ENCODE measurements at regions not wholly inside any gene's neighbourhood (a gene's known extent, or its start where the extent isn't known, plus 50 kb on each side); places are given as distances from the start of the nearest gene placed in this dataset.

- H3K4me1 ChIP-seq (ENCODE audit: control insufficient read depth in 1 of 2, insufficient read depth in 2 of 2, low read length in 2 of 2) = peaks cover 9 to 11% of the 10 kb centered on the region in 2 experiments
- H3K23ac ChIP-seq (ENCODE audit: low read length) = no peak overlapping the region
- H2AFZ ChIP-seq (ENCODE audit: insufficient read depth, low read length, poor library complexity) = no peak overlapping the region
- no peak overlapping the region for H3K18ac ChIP-seq (ENCODE audit: low read length)
- DNase-seq = no peak
- peaks cover 2% of the 10 kb centered on the region for H3K79me1 ChIP-seq (ENCODE audit: low read length)
- no peak overlapping the region for H3K4ac ChIP-seq (ENCODE audit: low read depth, low read length)
- no peak overlapping the region for H4K91ac ChIP-seq (ENCODE audit: low read depth, low read length)
- H3K79me2 ChIP-seq (ENCODE audit: control insufficient read depth, insufficient read depth, low read length, poor library complexity) = no peaks in the 10 kb centered on the region
- H3K27ac ChIP-seq (ENCODE audit: low read depth, low read length) = no peak overlapping the region
- no CpG with 5 or more reads among the region's 8 CpGs for WGBS (ENCODE audit: extremely low coverage, insufficient coverage, insufficient read length)
- no peak overlapping the region for H3K14ac ChIP-seq (ENCODE audit: low read length)
- no peak overlapping the region for H2AK5ac ChIP-seq (ENCODE audit: low read length)
- no peak overlapping the region for H2BK120ac ChIP-seq (ENCODE audit: insufficient read depth, low read length, poor library complexity)
- no peak overlapping the region for H4K8ac ChIP-seq (ENCODE audit: low read depth, low read length)
- no peaks in the 10 kb centered on the region for H3K27me3 ChIP-seq (ENCODE audit: insufficient read depth, low read length)
- H3K9me3 ChIP-seq (ENCODE audit: insufficient read depth, low read depth, low read length) = no peaks in the 10 kb centered on the region
- no peak overlapping the region for H3K4me3 ChIP-seq (ENCODE audit: low read depth, low read length)
- no peak overlapping the region for H2BK5ac ChIP-seq (ENCODE audit: low read depth, low read length, poor library complexity)
- H4K12ac ChIP-seq (ENCODE audit: low read depth, low read length) = no peak overlapping the region
- no peaks in the 10 kb centered on the region for H3K36me3 ChIP-seq (ENCODE audit: control insufficient read depth in 1 of 2, insufficient read depth in 2 of 2, low read length in 2 of 2)
- H3K4me2 ChIP-seq (ENCODE audit: low read length) = no peak overlapping the region
- no peak overlapping the region for H3K9ac ChIP-seq (ENCODE audit: low read length)
- no peak overlapping the region for H2BK12ac ChIP-seq (ENCODE audit: low read length)
Observed at GRCh38 chr11:45750439-45750838, 54.5 kb upstream of the SLC35C1 start.

DNA sequence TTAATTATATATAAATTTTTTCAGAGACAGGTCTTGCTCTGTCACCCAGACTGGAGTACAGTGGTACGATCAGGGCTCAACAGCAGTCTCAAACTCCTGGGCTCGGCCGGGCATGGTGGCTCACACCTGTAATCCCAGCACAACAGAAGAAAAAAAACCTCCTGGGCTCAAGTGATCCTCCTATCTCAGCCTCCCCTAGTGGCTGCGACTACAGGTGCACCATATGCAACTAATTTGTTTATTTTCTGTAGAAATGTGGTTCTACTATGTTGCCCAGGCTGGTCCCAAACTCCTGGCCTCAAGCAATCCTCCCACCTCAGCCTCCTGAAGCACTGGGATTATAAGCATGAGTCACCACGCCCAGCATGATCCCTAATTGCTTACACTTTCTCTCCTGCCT is 56.1 kb upstream of the SLC35C1 start:
- Histone ChIP-seq H3K4ac (ENCODE audit: low read depth, low read length) (no peak overlapping the region), H3K4me2 (ENCODE audit: low read length) (no peak overlapping the region), H3K27me3 (ENCODE audit: insufficient read depth, low read length) (no peaks in the 10 kb centered on the region), H2AK5ac (ENCODE audit: low read length) (no peak overlapping the region), H3K79me1 (ENCODE audit: low read length) (peaks cover 2% of the 10 kb centered on the region), H3K4me3 (ENCODE audit: low read depth, low read length) (no peak overlapping the region), H3K9me3 (ENCODE audit: insufficient read depth, low read depth, low read length) (no peaks in the 10 kb centered on the region), H3K14ac (ENCODE audit: low read length) (no peak overlapping the region), H2BK5ac (ENCODE audit: low read depth, low read length, poor library complexity) (no peak overlapping the region), H3K27ac (ENCODE audit: low read depth, low read length) (no peak overlapping the region), H2BK12ac (ENCODE audit: low read length) (no peak overlapping the region), H4K91ac (ENCODE audit: low read depth, low read length) (no peak overlapping the region), H3K79me2 (ENCODE audit: control insufficient read depth, insufficient read depth, low read length, poor library complexity) (no peaks in the 10 kb centered on the region), H2BK120ac (ENCODE audit: insufficient read depth, low read length, poor library complexity) (no peak overlapping the region), H3K36me3 (ENCODE audit: control insufficient read depth in 1 of 2, insufficient read depth in 2 of 2, low read length in 2 of 2) (no peaks in the 10 kb centered on the region), H3K18ac (ENCODE audit: low read length) (no peak overlapping the region), H3K4me1 (ENCODE audit: control insufficient read depth in 1 of 2, insufficient read depth in 2 of 2, low read length in 2 of 2) (peaks cover 0 to 7% of the 10 kb centered on the region in 2 experiments), H3K23ac (ENCODE audit: low read length) (no peak overlapping the region), H4K8ac (ENCODE audit: low read depth, low read length) (no peak overlapping the region), H2AFZ (ENCODE audit: insufficient read depth, low read length, poor library complexity) (no peak overlapping the region), H3K9ac (ENCODE audit: low read length) (no peak overlapping the region), H4K12ac (ENCODE audit: low read depth, low read length) (no peak overlapping the region)
- DNase-seq = peak in 1 of 2 donors; percentile 30
- WGBS (ENCODE audit: extremely low coverage, insufficient coverage, insufficient read length) = no CpG with 5 or more reads among the region's 5 CpGs

DNA sequence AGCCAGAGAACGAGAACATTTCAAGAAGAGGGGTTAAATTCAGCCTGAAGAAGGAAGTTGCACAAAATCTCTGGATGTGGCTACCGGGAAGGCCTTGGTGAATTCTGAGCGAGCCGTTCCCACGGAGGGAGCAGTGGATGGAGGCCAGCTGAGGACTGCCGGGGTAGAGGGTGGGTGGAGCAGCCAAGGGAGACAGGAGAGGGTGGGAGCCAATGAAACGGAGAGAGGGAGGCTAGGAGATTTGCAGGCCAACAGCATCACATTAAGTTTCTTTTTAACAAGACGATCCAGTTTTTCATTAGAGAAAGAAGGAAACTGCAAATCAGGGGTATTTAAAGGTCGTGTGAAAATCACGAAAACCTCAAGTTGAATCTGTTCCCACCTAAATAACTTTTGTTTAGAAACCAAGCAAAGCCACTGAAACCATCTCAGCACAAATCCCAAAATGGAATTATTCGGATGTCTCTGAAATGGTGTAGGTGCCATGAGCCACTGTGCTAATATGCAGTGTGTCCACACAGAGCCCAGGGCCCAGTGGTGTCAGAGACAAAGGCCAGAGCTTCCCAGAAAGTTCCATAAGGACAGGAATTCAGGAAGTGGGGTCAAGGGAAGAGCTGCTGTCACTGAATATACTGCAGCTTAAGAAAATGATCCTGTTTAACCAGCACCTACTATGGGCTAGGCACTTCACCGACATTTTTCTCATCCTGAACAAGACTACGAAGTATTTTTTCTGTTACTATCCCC is 59.7 kb upstream of the SLC35C1 start:
- Histone ChIP-seq H4K91ac (ENCODE audit: low read depth, low read length) (no peak overlapping the region), H3K4me1 (ENCODE audit: control insufficient read depth in 1 of 2, insufficient read depth in 2 of 2, low read length in 2 of 2) (peaks cover 0 to 4% of the 10 kb centered on the region in 2 experiments), H2BK5ac (ENCODE audit: low read depth, low read length, poor library complexity) (no peak overlapping the region), H3K4ac (ENCODE audit: low read depth, low read length) (no peak overlapping the region), H2AFZ (ENCODE audit: insufficient read depth, low read length, poor library complexity) (no peak overlapping the region), H3K79me1 (ENCODE audit: low read length) (peaks cover 2% of the 10 kb centered on the region), H3K4me3 (ENCODE audit: low read depth, low read length) (no peak overlapping the region), H4K12ac (ENCODE audit: low read depth, low read length) (no peak overlapping the region), H3K27ac (ENCODE audit: low read depth, low read length) (no peak overlapping the region), H2BK12ac (ENCODE audit: low read length) (peak overlapping the region; percentile 51), H3K14ac (ENCODE audit: low read length) (no peak overlapping the region), H3K9ac (ENCODE audit: low read length) (no peak overlapping the region), H3K27me3 (ENCODE audit: insufficient read depth, low read length) (no peaks in the 10 kb centered on the region), H3K4me2 (ENCODE audit: low read length) (no peak overlapping the region), H3K79me2 (ENCODE audit: control insufficient read depth, insufficient read depth, low read length, poor library complexity) (no peaks in the 10 kb centered on the region), H3K36me3 (ENCODE audit: control insufficient read depth in 1 of 2, insufficient read depth in 2 of 2, low read length in 2 of 2) (no peaks in the 10 kb centered on the region), H2BK120ac (ENCODE audit: insufficient read depth, low read length, poor library complexity) (peak overlapping the region; percentile 25), H4K8ac (ENCODE audit: low read depth, low read length) (peak overlapping the region; percentile 13), H3K23ac (ENCODE audit: low read length) (no peak overlapping the region), H3K18ac (ENCODE audit: low read length) (no peak overlapping the region), H2AK5ac (ENCODE audit: low read length) (no peak overlapping the region), H3K9me3 (ENCODE audit: insufficient read depth, low read depth, low read length) (no peaks in the 10 kb centered on the region)
- WGBS (ENCODE audit: extremely low coverage, insufficient coverage, insufficient read length) = no CpG with 5 or more reads among the region's 13 CpGs
- DNase-seq = no peak

DNA sequence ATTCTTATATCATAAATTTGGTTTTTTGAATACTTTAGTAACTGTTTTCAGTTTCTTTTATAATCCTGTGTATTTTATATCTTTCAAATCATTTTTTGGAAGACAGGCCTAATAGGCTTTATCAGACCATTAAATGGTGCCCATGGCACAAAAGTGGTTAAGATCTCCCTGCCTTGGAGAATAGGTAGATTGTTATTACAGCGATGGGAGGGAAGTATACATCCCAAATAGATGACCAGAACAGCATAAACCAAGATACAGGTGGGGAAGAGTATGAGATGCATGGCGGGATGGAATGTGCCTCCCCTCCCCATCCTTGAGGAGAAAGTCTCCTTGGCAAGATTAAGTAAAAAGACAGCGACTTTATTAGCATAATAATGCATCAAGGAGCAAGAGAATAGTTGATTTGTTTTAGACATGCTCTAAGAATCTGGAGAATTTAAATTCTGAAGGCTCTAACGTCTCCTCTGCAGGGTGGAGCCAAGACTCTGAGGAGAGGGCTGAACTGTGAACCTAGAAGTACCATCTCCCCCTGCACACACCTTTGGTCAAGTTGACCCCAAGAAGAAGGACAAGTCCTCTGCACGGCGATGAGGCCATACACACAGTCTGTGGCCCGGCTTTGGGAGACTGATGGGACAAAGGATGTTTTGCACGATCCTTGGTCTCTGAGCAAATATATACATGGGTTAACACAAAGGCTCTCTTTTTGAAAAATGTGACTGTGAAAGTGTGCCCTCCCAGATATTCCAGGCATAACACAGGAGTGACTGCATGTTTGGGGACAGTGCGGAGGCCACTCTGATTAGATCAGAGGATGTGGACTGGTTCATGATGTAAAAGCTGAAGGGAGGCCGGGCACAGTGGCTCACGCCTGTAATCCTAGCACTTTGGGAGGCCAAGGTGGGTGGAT is 61.1 kb upstream of the SLC35C1 start:
- DNase-seq = no peak
- no peak overlapping the region for H2BK5ac ChIP-seq (ENCODE audit: low read depth, low read length, poor library complexity)
- H4K8ac ChIP-seq (ENCODE audit: low read depth, low read length) = no peak overlapping the region
- no peak overlapping the region for H3K9ac ChIP-seq (ENCODE audit: low read length)
- no peak overlapping the region for H3K4ac ChIP-seq (ENCODE audit: low read depth, low read length)
- no CpG with 5 or more reads among the region's 11 CpGs for WGBS (ENCODE audit: extremely low coverage, insufficient coverage, insufficient read length)
- H3K4me1 ChIP-seq (ENCODE audit: control insufficient read depth in 1 of 2, insufficient read depth in 2 of 2, low read length in 2 of 2) = peaks cover 0 to 4% of the 10 kb centered on the region in 2 experiments
- no peak overlapping the region for H2AK5ac ChIP-seq (ENCODE audit: low read length)
- H3K36me3 ChIP-seq (ENCODE audit: control insufficient read depth in 1 of 2, insufficient read depth in 2 of 2, low read length in 2 of 2) = no peaks in the 10 kb centered on the region
- H2BK12ac ChIP-seq (ENCODE audit: low read length) = no peak overlapping the region
- H3K27me3 ChIP-seq (ENCODE audit: insufficient read depth, low read length) = no peaks in the 10 kb centered on the region
- H3K79me2 ChIP-seq (ENCODE audit: control insufficient read depth, insufficient read depth, low read length, poor library complexity) = no peaks in the 10 kb centered on the region
- H3K18ac ChIP-seq (ENCODE audit: low read length) = no peak overlapping the region
- no peak overlapping the region for H3K4me2 ChIP-seq (ENCODE audit: low read length)
- H4K91ac ChIP-seq (ENCODE audit: low read depth, low read length) = no peak overlapping the region
- H3K23ac ChIP-seq (ENCODE audit: low read length) = no peak overlapping the region
- H2AFZ ChIP-seq (ENCODE audit: insufficient read depth, low read length, poor library complexity) = no peak overlapping the region
- no peak overlapping the region for H3K14ac ChIP-seq (ENCODE audit: low read length)
- H3K79me1 ChIP-seq (ENCODE audit: low read length) = peaks cover 2% of the 10 kb centered on the region
- no peak overlapping the region for H3K27ac ChIP-seq (ENCODE audit: low read depth, low read length)
- no peaks in the 10 kb centered on the region for H3K9me3 ChIP-seq (ENCODE audit: insufficient read depth, low read depth, low read length)
- H2BK120ac ChIP-seq (ENCODE audit: insufficient read depth, low read length, poor library complexity) = no peak overlapping the region
- H3K4me3 ChIP-seq (ENCODE audit: low read depth, low read length) = no peak overlapping the region
- H4K12ac ChIP-seq (ENCODE audit: low read depth, low read length) = no peak overlapping the region

All from trophoblast cell (in vitro differentiated cells and primary cell).